MM.1S (cell line): ENCODE measurements at regions not wholly inside any gene's neighbourhood (a gene's known extent, or its start where the extent isn't known, plus 50 kb on each side); places are given as distances from the start of the nearest gene placed in this dataset.

ENCODE experiments used
- DNase-seq: peaks from one replicate; pipeline ENCODE4 v3.0.0-alpha.2; 2015
- H2AFZ ChIP-seq: fragments of 300-600 bp; sonication (generic); 2 replicates; pipeline ENCODE4 v1.6.0; 2016; ENCODE audit warnings: antibody characterized with exemption, low read length
- H3F3A ChIP-seq: fragments of 300-600 bp; sonication (generic); 2 replicates; pipeline ENCODE4 v1.6.1; 2016; ENCODE audit warnings: mild to moderate bottlenecking, antibody characterized with exemption, low read length, moderate library complexity, mixed read lengths; ENCODE audit not compliant: insufficient read depth
- H3K27ac ChIP-seq: fragments of 300-600 bp; sonication (generic); 2 replicates; pipeline ENCODE4 v1.5.1; 2016; ENCODE audit warnings: mild to moderate bottlenecking, low read length
- H3K27me3 ChIP-seq: fragments of 300-600 bp; sonication (generic); replicated peaks from 2 replicates; pipeline ENCODE4 v1.6.0; 2016; ENCODE audit warnings: low read length; ENCODE audit not compliant: insufficient read depth
- H3K36me3 ChIP-seq: fragments of 300-600 bp; sonication (generic); replicated peaks from 2 replicates; pipeline ENCODE4 v1.6.1; 2016; ENCODE audit warnings: mild to moderate bottlenecking, low read length, mixed read lengths; ENCODE audit not compliant: insufficient read depth
- H3K4me1 ChIP-seq: fragments of 300-600 bp; sonication (generic); 2 replicates; pipeline ENCODE4 v1.6.1; 2016; ENCODE audit warnings: low read length, mixed read lengths
- H3K4me2 ChIP-seq: fragments of 300-600 bp; sonication (generic); 2 replicates; pipeline ENCODE4 v1.6.0; 2016; ENCODE audit warnings: low read depth, low read length
- H3K4me3 ChIP-seq: fragments of 300-600 bp; sonication (generic); 2 replicates; pipeline ENCODE4 v1.5.1; 2016; ENCODE audit warnings: low read length, mixed read lengths
- H3K79me2 ChIP-seq: fragments of 300-600 bp; sonication (generic); 2 replicates; pipeline ENCODE4 v1.6.1; 2016; ENCODE audit warnings: mixed run types, low read length, mixed read lengths
- H3K9ac ChIP-seq: fragments of 300-600 bp; sonication (generic); 2 replicates; pipeline ENCODE4 v1.6.1; 2016; ENCODE audit warnings: low read length, mixed read lengths
- H3K9me2 ChIP-seq: fragments of 300-600 bp; sonication (generic); replicated peaks from 2 replicates; pipeline ENCODE4 v1.6.1; 2016; ENCODE audit warnings: mild to moderate bottlenecking, low read length, mixed read lengths; ENCODE audit not compliant: insufficient read depth
- H3K9me3 ChIP-seq: fragments of 300-600 bp; sonication (generic); replicated peaks from 2 replicates; pipeline ENCODE4 v1.6.1; 2016; ENCODE audit warnings: mild to moderate bottlenecking, low read length, mixed read lengths; ENCODE audit not compliant: insufficient read depth
- H4K20me1 ChIP-seq: fragments of 300-600 bp; sonication (generic); 2 replicates; pipeline ENCODE4 v1.6.1; 2016; ENCODE audit warnings: mild to moderate bottlenecking, low read length, moderate library complexity, mixed read lengths; ENCODE audit not compliant: insufficient read depth
- CTCF ChIP-seq: fragments of 300-600 bp; sonication (generic); IDR thresholded peaks from 2 replicates; pipeline ENCODE4 v1.5.1; 2016; ENCODE audit warnings: antibody characterized with exemption, low read length, mixed read lengths
- EZH2 ChIP-seq: fragments of 300-600 bp; sonication (generic); optimal IDR thresholded peaks from 2 replicates; pipeline ENCODE3; 2017; ENCODE audit warnings: low read depth, mild to moderate bottlenecking, antibody characterized with exemption, low read length, mixed read lengths
- EZH2phosphoT487 ChIP-seq: fragments of 300-600 bp; sonication (generic); IDR thresholded peaks from 2 replicates; pipeline ENCODE4 v1.6.1; 2018; ENCODE audit warnings: antibody characterized with exemption, low read length

GRCh38 chr15:85878828-85879225 lies 84.1 kb upstream of the KLHL25 start:
- no peaks in the 10 kb centered on the region for H3K9me3 ChIP-seq
- no peaks in the 10 kb centered on the region for H3K36me3 ChIP-seq
- no peak for DNase-seq
- no peak overlapping the region for H3K9ac ChIP-seq
- H3K4me1 ChIP-seq = no peaks in the 10 kb centered on the region
- no peaks in the 10 kb centered on the region for H3K79me2 ChIP-seq
- no peak overlapping the region for H3K27ac ChIP-seq
- H3K9me2 ChIP-seq = no peaks in the 10 kb centered on the region
- TF ChIP-seq EZH2phosphoT487 (no peak), CTCF (no peak), EZH2 (no peak)
- no peak overlapping the region for H2AFZ ChIP-seq
- H3F3A ChIP-seq = no peaks in the 10 kb centered on the region
- no peak overlapping the region for H3K4me3 ChIP-seq
- H3K4me2 ChIP-seq = no peak overlapping the region
- H4K20me1 ChIP-seq = no peaks in the 10 kb centered on the region
- H3K27me3 ChIP-seq = no peaks in the 10 kb centered on the region

GRCh38 chr15:85879334-85880163 lies 84.8 kb upstream of the KLHL25 start:
- H3K4me3 ChIP-seq = no peak overlapping the region
- DNase-seq = no peak
- H3K9ac ChIP-seq = no peak overlapping the region
- H3K4me1 ChIP-seq = no peaks in the 10 kb centered on the region
- H3K27me3 ChIP-seq = no peaks in the 10 kb centered on the region
- no peaks in the 10 kb centered on the region for H3F3A ChIP-seq
- no peaks in the 10 kb centered on the region for H3K36me3 ChIP-seq
- no peaks in the 10 kb centered on the region for H3K9me3 ChIP-seq
- no peaks in the 10 kb centered on the region for H4K20me1 ChIP-seq
- no peak overlapping the region for H3K4me2 ChIP-seq
- no peaks in the 10 kb centered on the region for H3K9me2 ChIP-seq
- H3K79me2 ChIP-seq = no peaks in the 10 kb centered on the region
- H2AFZ ChIP-seq = no peak overlapping the region
- no peak overlapping the region for H3K27ac ChIP-seq
- TF ChIP-seq CTCF (no peak), EZH2 (no peak), EZH2phosphoT487 (no peak)

- Histone ChIP-seq H3K9me2 (no peaks in the 10 kb centered on the region), H3K4me3 (no peak overlapping the region), H3K36me3 (no peaks in the 10 kb centered on the region), H3K4me1 (peaks cover 4% of the 10 kb centered on the region; the same call in 1 of the 2 replicates), H3K9ac (no peak overlapping the region), H3K9me3 (no peaks in the 10 kb centered on the region), H3K4me2 (no peak overlapping the region), H3F3A (no peaks in the 10 kb centered on the region), H4K20me1 (no peaks in the 10 kb centered on the region), H3K27me3 (no peaks in the 10 kb centered on the region), H2AFZ (no peak overlapping the region), H3K27ac (no peak overlapping the region), H3K79me2 (no peaks in the 10 kb centered on the region)
- no peak for DNase-seq
- TF ChIP-seq EZH2 (no peak), CTCF (no peak), EZH2phosphoT487 (no peak)
Observed at GRCh38 chr15:85880501-85881190, 85.9 kb upstream of the KLHL25 start.
